Lower leg skin (tissue), 4 donors: ENCODE measurements at regions not wholly inside any gene's neighbourhood (a gene's known extent, or its start where the extent isn't known, plus 50 kb on each side); places are given as distances from the start of the nearest gene placed in this dataset.

ENCODE experiments used
- DNase-seq, 2 donors: peaks; one replicate each; pipeline ENCODE4 v3.0.0-alpha.2; 2019; ENCODE audit warnings: low spot score in 2 of 2
- H3K4me3 ChIP-seq: fragments of 200-600 bp; sonication (generic); 2 replicates; pipeline ENCODE4 v1.5.1; 2017; ENCODE audit warnings: mild to moderate bottlenecking, low read depth; ENCODE audit not compliant: poor library complexity, severe bottlenecking
- POLR2A ChIP-seq, 2 donors: fragments of 450-650 bp; IDR thresholded peaks; one replicate each; pipeline ENCODE4 v1.6.1; 2016 to 2017; ENCODE audit warnings: antibody characterized with exemption in 2 of 2, mild to moderate bottlenecking in 1 of 2, moderate library complexity in 1 of 2
- WGBS, 2 donors: methylation state at CpG; one replicate each; pipeline ENCODE4 v1.1.5; 2018; 5-methylcytosine and 5-hydroxymethylcytosine counted together
- intact Hi-C: fragments of 100-400 bp; cut with DNase I; formaldehyde crosslinking; loops from one replicate; pipeline ENCODE4 v1.15.0; 2023; ENCODE audit warnings: low total_unique reads
- TF ChIP-seq, protein P1 (sequence below), 3 donors: fragments of 450-650 bp; IDR thresholded peaks; one replicate each; pipeline ENCODE4 v1.5.1; 2016; ENCODE audit warnings: antibody characterized with exemption in 3 of 3, mild to moderate bottlenecking in 3 of 3, moderate library complexity in 2 of 3

DNA sequence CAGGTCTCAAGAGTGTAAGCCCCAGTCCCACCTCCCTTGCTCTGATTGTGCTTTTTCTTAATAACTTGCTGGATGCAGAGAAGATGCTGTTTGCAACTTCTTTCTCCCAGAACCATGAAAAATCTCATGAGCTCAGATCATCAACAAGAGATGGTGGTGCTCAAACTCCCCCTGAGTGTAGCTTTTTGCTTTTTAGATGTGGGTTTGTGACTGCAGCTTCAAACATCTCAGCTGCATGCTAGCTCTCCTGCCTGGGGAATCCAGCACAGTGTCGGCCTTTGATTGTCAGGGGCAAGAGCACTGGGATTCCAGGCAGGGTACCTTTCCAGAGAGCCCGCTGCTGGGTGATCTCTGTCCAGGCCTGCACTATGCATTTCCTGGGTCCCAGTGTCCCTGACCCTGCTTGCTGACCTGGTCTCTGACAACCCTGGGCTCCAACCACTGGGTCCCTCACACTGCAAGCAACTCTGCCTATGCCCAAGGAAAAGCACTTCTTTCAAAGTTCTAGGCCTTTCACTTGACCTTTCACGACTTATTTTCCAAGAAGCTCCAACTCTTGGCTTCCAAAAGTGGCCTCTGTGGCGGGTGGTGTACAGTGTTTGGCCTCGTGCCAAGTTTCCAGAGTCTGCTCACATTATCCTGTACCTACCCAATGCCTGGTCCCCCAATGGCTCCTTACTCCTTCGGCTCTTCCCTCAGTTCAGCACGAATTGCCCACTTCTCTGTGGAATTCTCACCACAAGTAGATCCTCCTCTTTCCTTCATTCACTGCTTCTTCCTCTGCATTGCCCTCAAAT, 69.7 kb upstream of the LY86 start:
- no peak overlapping the region for H3K4me3 ChIP-seq
- TF ChIP-seq POLR2A (IDR thresholded peaks at IDR 0.05) = no peak
- TF ChIP-seq, protein P1, sequence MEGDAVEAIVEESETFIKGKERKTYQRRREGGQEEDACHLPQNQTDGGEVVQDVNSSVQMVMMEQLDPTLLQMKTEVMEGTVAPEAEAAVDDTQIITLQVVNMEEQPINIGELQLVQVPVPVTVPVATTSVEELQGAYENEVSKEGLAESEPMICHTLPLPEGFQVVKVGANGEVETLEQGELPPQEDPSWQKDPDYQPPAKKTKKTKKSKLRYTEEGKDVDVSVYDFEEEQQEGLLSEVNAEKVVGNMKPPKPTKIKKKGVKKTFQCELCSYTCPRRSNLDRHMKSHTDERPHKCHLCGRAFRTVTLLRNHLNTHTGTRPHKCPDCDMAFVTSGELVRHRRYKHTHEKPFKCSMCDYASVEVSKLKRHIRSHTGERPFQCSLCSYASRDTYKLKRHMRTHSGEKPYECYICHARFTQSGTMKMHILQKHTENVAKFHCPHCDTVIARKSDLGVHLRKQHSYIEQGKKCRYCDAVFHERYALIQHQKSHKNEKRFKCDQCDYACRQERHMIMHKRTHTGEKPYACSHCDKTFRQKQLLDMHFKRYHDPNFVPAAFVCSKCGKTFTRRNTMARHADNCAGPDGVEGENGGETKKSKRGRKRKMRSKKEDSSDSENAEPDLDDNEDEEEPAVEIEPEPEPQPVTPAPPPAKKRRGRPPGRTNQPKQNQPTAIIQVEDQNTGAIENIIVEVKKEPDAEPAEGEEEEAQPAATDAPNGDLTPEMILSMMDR (IDR thresholded peaks at IDR 0.05) = no peak
- WGBS, 2 donors = 41 to 72% methylated on average over 7 of the region's 7 CpGs
- no peak for DNase-seq
- intact Hi-C loops = no loop called here

DNA sequence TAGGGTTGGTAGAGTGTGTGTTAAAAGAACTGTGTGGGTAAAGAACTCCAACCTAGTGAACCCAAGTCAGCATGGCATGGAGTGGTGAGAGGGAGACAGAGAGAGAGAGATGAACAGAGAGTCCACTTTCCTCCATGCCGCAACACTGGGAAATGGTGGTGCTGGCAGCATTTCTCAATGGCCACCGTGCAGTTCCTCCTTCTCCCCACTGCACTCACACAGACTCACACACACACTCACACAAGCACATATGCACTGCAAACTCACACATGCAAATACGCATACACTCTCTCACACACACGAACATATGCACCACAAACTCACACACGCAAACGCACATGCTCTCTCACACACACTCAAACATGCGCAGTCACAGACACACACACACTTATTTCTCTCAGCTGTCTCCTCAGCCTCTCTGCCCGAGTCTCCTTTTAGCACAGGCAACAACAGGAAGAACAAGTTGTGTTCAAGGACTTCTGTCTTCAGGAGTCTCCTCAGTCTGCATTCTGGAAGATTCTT, 66.5 kb upstream of the LY86 start:
- H3K4me3 ChIP-seq = no peak overlapping the region
- DNase-seq = no peak
- WGBS, 2 donors = 75 to 80% methylated on average over 8 of the region's 8 CpGs
- intact Hi-C loops = no loop called here
- TF ChIP-seq, protein P1 (IDR thresholded peaks at IDR 0.05) = no peak
- TF ChIP-seq POLR2A (IDR thresholded peaks at IDR 0.05) = no peak

DNA sequence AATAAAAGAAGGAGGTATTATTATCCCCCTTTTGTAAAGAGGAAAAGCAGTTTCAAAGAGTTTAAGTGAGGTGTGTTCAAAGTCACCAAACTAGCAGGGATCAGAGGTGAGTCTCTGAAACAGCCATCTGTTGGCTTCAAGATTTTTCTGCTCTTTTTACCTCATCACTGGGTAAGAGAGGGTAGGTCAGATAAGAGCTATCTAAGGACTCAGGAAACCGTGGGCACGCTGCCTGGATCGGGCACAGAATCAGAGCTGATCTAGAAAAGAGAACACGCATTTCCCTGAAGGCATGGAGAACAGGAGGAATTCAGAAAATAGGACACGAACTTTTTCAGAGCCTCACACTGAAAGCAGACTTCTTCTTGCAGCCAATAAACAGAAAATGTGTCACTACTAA, 65.8 kb upstream of the LY86 start:
- 33 to 35% methylated on average over 5 of the region's 5 CpGs for WGBS, 2 donors
- no peak overlapping the region for H3K4me3 ChIP-seq
- TF ChIP-seq POLR2A (IDR thresholded peaks at IDR 0.05) = no peak
- TF ChIP-seq, protein P1 (IDR thresholded peaks at IDR 0.05) = no peak
- DNase-seq = no peak
- intact Hi-C loops = no loop called here

DNA sequence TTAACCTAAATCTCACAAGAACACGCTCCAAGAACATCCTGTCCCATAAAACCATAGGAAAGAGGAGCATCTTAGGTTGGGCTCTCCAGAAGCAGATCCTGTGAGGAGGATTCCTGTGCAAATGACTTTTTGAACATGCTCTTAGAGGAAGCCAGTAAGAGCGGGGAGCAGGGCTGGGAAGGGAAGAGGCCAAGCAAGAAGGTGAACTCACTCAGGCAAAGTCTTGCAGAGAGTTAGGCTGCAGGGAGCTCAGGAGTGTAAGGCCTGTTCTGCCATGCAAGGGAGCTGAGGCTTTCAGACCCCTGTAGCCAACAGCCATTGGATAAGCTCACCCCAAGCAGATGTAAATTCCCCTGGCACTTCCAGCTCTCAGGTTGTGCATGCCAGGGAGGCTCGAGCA, 63.6 kb upstream of the LY86 start:
- intact Hi-C loops = no loop called here
- no peak for DNase-seq
- H3K4me3 ChIP-seq = no peak overlapping the region
- WGBS, 2 donors = 92% methylated on average over 3 of the region's 3 CpGs
- TF ChIP-seq, protein P1 (IDR thresholded peaks at IDR 0.05) = no peak
- no peak for TF ChIP-seq POLR2A (IDR thresholded peaks at IDR 0.05)

DNA sequence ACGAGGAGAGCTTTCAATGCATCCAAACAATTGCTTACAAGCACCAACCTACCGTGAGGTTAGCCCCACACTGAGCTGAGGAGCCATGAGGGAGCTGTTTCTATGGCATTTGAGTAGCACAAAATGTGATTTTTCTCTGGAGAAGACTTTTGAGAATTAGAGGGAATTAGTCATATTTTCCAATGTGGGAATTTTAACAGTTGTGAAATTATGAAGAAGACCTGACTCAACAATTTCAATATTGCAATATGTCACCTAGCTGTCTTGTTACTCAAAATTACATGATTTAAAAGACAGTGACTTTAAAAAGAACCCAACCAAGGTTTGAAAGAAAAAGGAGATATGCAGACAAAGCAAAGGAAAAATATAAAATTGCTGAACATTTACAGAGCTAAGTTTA, 62.6 kb upstream of the LY86 start:
- DNase-seq = no peak
- 66 to 70% methylated on average over 2 of the region's 2 CpGs for WGBS, 2 donors
- H3K4me3 ChIP-seq = no peak overlapping the region
- intact Hi-C loops = no loop called here
- TF ChIP-seq, protein P1 (IDR thresholded peaks at IDR 0.05) = no peak
- no peak for TF ChIP-seq POLR2A (IDR thresholded peaks at IDR 0.05)
